ENCODE measurements at regions not wholly inside any gene's neighbourhood (a gene's known extent, or its start where the extent isn't known, plus 50 kb on each side); places are given as distances from the start of the nearest gene placed in this dataset.

GRCh38 chr2:16552202-16552601, 113.4 kb downstream of the CYRIA start:
- TF ChIP-seq ZNF549 (tag by site-specific recombination; IDR thresholded peaks at IDR 0.05) = no peak
- no peak for TF ChIP-seq CTCF (tag by site-specific recombination; IDR thresholded peaks at IDR 0.05)
- no peak for TF ChIP-seq TCF7L2 (IDR thresholded peaks at IDR 0.05; ENCODE audit: borderline replicate concordance, low read depth, low read length)
- no peak for TF ChIP-seq ZNF660 (tag by site-specific recombination; IDR thresholded peaks at IDR 0.05)
- TF ChIP-seq ZNF777 (tag by site-specific recombination; IDR thresholded peaks at IDR 0.05; ENCODE audit: borderline replicate concordance) = no peak
- TF ChIP-seq PBX3 (CRISPR knock-in tag; IDR thresholded peaks at IDR 0.05) = no peak
- TF ChIP-seq AEBP2 (tag by site-specific recombination; IDR thresholded peaks at IDR 0.05; ENCODE audit: borderline replicate concordance) = no peak
- no peak for TF ChIP-seq ZNF560 (tag by site-specific recombination; IDR thresholded peaks at IDR 0.05; ENCODE audit: borderline replicate concordance)
- no peak for TF ChIP-seq ZNF514 (tag by site-specific recombination; IDR thresholded peaks at IDR 0.05)
- TF ChIP-seq ZNF704 (tag by site-specific recombination; IDR thresholded peaks at IDR 0.05) = no peak
- no peak for TF ChIP-seq SP7 (tag by site-specific recombination; IDR thresholded peaks at IDR 0.05)
